IMR-90 (cell line): ENCODE measurements at regions not wholly inside any gene's neighbourhood (a gene's known extent, or its start where the extent isn't known, plus 50 kb on each side); places are given as distances from the start of the nearest gene placed in this dataset.

ENCODE experiments used
- CEBPB ChIP-seq: IDR thresholded peaks from 2 replicates; pipeline ENCODE4 v1.6.1; 2012; ENCODE audit warnings: low read depth, low read length, improper control_type of control experiment
- CHD1 ChIP-seq: IDR thresholded peaks from 2 replicates; pipeline ENCODE4 v1.6.1; 2012; ENCODE audit warnings: low read depth, low read length, improper control_type of control experiment
- CTCF ChIP-seq: conservative IDR thresholded peaks from 2 replicates; pipeline ENCODE4 v1.5.1; 2012; ENCODE audit warnings: mild to moderate bottlenecking, low read depth, low read length, improper control_type of control experiment
- POLR2A ChIP-seq: IDR thresholded peaks from 2 replicates; pipeline ENCODE4 v1.6.1; 2012; ENCODE audit warnings: mild to moderate bottlenecking, low read depth, low read length
- RAD21 ChIP-seq: IDR thresholded peaks from 2 replicates; pipeline ENCODE4 v1.6.1; 2012; ENCODE audit warnings: low read length, improper control_type of control experiment
- RFX5 ChIP-seq: IDR thresholded peaks from 2 replicates; pipeline ENCODE4 v1.8.0; 2012; ENCODE audit warnings: low read depth, mild to moderate bottlenecking, low read length, moderate library complexity
- SMC3 ChIP-seq: fragments of 150-350 bp; IDR thresholded peaks from 2 replicates; pipeline ENCODE4 v1.6.1; 2016; ENCODE audit warnings: low read depth, mild to moderate bottlenecking, antibody characterized with exemption, low read length, moderate library complexity
- USF2 ChIP-seq: fragments of 150-350 bp; IDR thresholded peaks from 2 replicates; pipeline ENCODE4 v1.6.1; 2017; ENCODE audit warnings: mild to moderate bottlenecking, antibody characterized with exemption, low read length, low read depth

GRCh38 chr7:42744746-42745145 lies 167.1 kb downstream of the C7orf25 start:
- TF ChIP-seq CTCF (no peak), RFX5 (no peak), CEBPB (no peak), RAD21 (no peak), POLR2A (no peak), CHD1 (no peak), USF2 (no peak), SMC3 (no peak)
